CD4-positive, alpha-beta T cell (primary cell): ENCODE measurements at regions not wholly inside any gene's neighbourhood (a gene's known extent, or its start where the extent isn't known, plus 50 kb on each side); places are given as distances from the start of the nearest gene placed in this dataset.

Experiments used
- ATAC-seq: fragments of 200-7000 bp; cut with Tn5 transposase; one replicate; pipeline ENCODE4 v1.10.0; 2022; ENCODE audit warnings: mild to moderate bottlenecking; ENCODE audit not compliant: poor library complexity
- CTCF ChIA-PET: fragments of 350-600 bp; sonication (Branson Sonifier 250); formaldehyde crosslinking; loops from one replicate; lab custom pipeline; 2021; ENCODE audit warnings: antibody characterized with exemption, inconsistent platforms; lab: Charles Lee
- POLR2A ChIA-PET: fragments of 350-600 bp; sonication (Branson Sonifier 250); formaldehyde crosslinking; loops from one replicate; lab custom pipeline; 2021; ENCODE audit warnings: antibody characterized with exemption, inconsistent platforms; lab: Charles Lee
- DNase-seq, 14 experiments: peaks; one replicate each; pipeline ENCODE4 v3.0.0-alpha.2; 2013 to 2020; ENCODE audit warnings: mixed read lengths in 2 of 14
- H3K27ac ChIP-seq, 2 donors: one replicate each; pipeline versions ENCODE4 v1.5.1 to v1.7.0; 2013; ENCODE audit warnings: low read length in 2 of 2, low read depth in 1 of 2, mild to moderate bottlenecking in 1 of 2
- H3K27me3 ChIP-seq, 2 experiments: 1 replicate in 1 of 2; 2 replicates in 1 of 2; pipeline versions ENCODE4 v1.6.1 to v1.7.0; 2013; ENCODE audit warnings: low read length in 2 of 2, control low read depth in 1 of 2, mild to moderate bottlenecking in 1 of 2, moderate library complexity in 1 of 2; ENCODE audit not compliant: insufficient read depth in 2 of 2, control insufficient read depth in 1 of 2
- H3K36me3 ChIP-seq: one replicate; pipeline ENCODE4 v1.6.1; 2013; ENCODE audit warnings: low read length, control low read depth; ENCODE audit not compliant: insufficient read depth
- H3K4me1 ChIP-seq: one replicate; pipeline ENCODE4 v1.6.1; 2013; ENCODE audit warnings: low read length, control low read depth; ENCODE audit not compliant: insufficient read depth
- H3K4me3 ChIP-seq: one replicate; pipeline ENCODE4 v1.5.1; 2013; ENCODE audit warnings: mild to moderate bottlenecking, low read length, moderate library complexity
- H3K9me3 ChIP-seq, 2 experiments: 1 replicate in 1 of 2; 2 replicates in 1 of 2; pipeline versions ENCODE4 v1.6.1 to v1.7.0; 2013; ENCODE audit warnings: low read length in 2 of 2, mild to moderate bottlenecking in 2 of 2, control low read depth in 1 of 2, moderate library complexity in 1 of 2; ENCODE audit not compliant: control insufficient read depth in 1 of 2, insufficient read depth in 1 of 2
- H3K27ac Mint-ChIP-seq: one replicate; pipeline ENCODE4 v1.8.0; 2020; ENCODE audit warnings: mixed read lengths
- H3K27me3 Mint-ChIP-seq: one replicate; pipeline ENCODE4 v1.8.0; 2021; ENCODE audit warnings: mixed read lengths
- H3K36me3 Mint-ChIP-seq: one replicate; pipeline ENCODE4 v1.8.0; 2021; ENCODE audit warnings: low read depth, mixed read lengths
- H3K4me1 Mint-ChIP-seq: one replicate; pipeline ENCODE4 v1.8.0; 2021; ENCODE audit warnings: low read depth, mixed read lengths
- H3K4me3 Mint-ChIP-seq: one replicate; pipeline ENCODE4 v1.8.0; 2020; ENCODE audit warnings: mild to moderate bottlenecking, mixed read lengths
- H3K9me3 Mint-ChIP-seq: one replicate; pipeline ENCODE4 v1.8.0; 2020; ENCODE audit warnings: mixed read lengths
- CTCF ChIP-seq: fragments of 200-600 bp; IDR thresholded peaks from one replicate; pipeline ENCODE4 v1.8.0; 2022; ENCODE audit warnings: antibody characterized with exemption, mild to moderate bottlenecking
- intact Hi-C, 2 experiments: fragments of 100-400 bp; cut with DNase I in 1 of 2; cut with micrococcal nuclease in 1 of 2; formaldehyde crosslinking; loops; one replicate each; pipeline versions ENCODE4 v1.15.1 to v1.9.0; 2023 to 2025; cut with DNase I, micrococcal nuclease

GRCh38 chr2:62347563-62348270, 151.8 kb downstream of the B3GNT2 start:
- TF ChIP-seq CTCF: no peak
- no peak overlapping the region for H3K27ac Mint-ChIP-seq
- Histone ChIP-seq H3K9me3 (peaks cover 5 to 12% of the 10 kb centered on the region in 2 experiments), H3K4me1 (no peaks in the 10 kb centered on the region), H3K36me3 (no peaks in the 10 kb centered on the region), H3K4me3 (no peak overlapping the region), H3K27ac (no peak overlapping the region), H3K27me3 (no peaks in the 10 kb centered on the region)
- no peaks in the 10 kb centered on the region for H3K9me3 Mint-ChIP-seq
- H3K27me3 Mint-ChIP-seq: no peaks in the 10 kb centered on the region
- ATAC-seq: no peak
- no peaks in the 10 kb centered on the region for H3K4me1 Mint-ChIP-seq
- no peak overlapping the region for H3K4me3 Mint-ChIP-seq
- ChIA-PET POLR2A (no interaction called here), CTCF (no interaction called here)
- intact Hi-C loops: no loop called here
- no peak for DNase-seq
- no peaks in the 10 kb centered on the region for H3K36me3 Mint-ChIP-seq

GRCh38 chr2:62344472-62344871, 148.6 kb downstream of the B3GNT2 start:
- no peak overlapping the region for H3K4me3 ChIP-seq
- H3K4me3 Mint-ChIP-seq: no peak overlapping the region
- DNase-seq (no peak), ATAC-seq (no peak)
- intact Hi-C loops: loop anchor here in 1 of 2 experiments (5.0 kb wide), 1 partner anchor 427 kb away; no protein-coding TSS in a partner anchor
- H3K36me3 ChIP-seq: no peaks in the 10 kb centered on the region
- H3K4me1 Mint-ChIP-seq: no peaks in the 10 kb centered on the region
- no peaks in the 10 kb centered on the region for H3K4me1 ChIP-seq
- no peak overlapping the region for H3K27ac Mint-ChIP-seq
- H3K27me3 ChIP-seq: no peaks in the 10 kb centered on the region
- no peak for TF ChIP-seq CTCF
- no peaks in the 10 kb centered on the region for H3K9me3 Mint-ChIP-seq
- CTCF ChIA-PET: no interaction called here
- no peaks in the 10 kb centered on the region for H3K9me3 ChIP-seq
- H3K27ac ChIP-seq: no peak overlapping the region
- no peaks in the 10 kb centered on the region for H3K27me3 Mint-ChIP-seq
- H3K36me3 Mint-ChIP-seq: no peaks in the 10 kb centered on the region
- POLR2A ChIA-PET: no interaction called here

GRCh38 chr2:62343636-62344337, 147.9 kb downstream of the B3GNT2 start:
- H3K4me1 ChIP-seq: no peaks in the 10 kb centered on the region
- CTCF ChIA-PET: no interaction called here

More at GRCh38 chr2:62343636-62344337, 147.9 kb downstream of the B3GNT2 start:
- H3K4me3 Mint-ChIP-seq: no peak overlapping the region
- H3K27ac Mint-ChIP-seq: no peak overlapping the region
- Histone ChIP-seq H3K36me3 (no peaks in the 10 kb centered on the region), H3K27ac (no peak overlapping the region), H3K27me3 (no peaks in the 10 kb centered on the region), H3K9me3 (no peaks in the 10 kb centered on the region), H3K4me3 (no peak overlapping the region)
- H3K36me3 Mint-ChIP-seq: no peaks in the 10 kb centered on the region
- H3K4me1 Mint-ChIP-seq: no peaks in the 10 kb centered on the region
- POLR2A ChIA-PET: no interaction called here
- intact Hi-C loops: loop anchor here in 1 of 2 experiments (5.0 kb wide), 1 partner anchor 426 kb away; no protein-coding TSS in a partner anchor
- no peak for TF ChIP-seq CTCF
- DNase-seq (no peak), ATAC-seq (no peak)
- H3K9me3 Mint-ChIP-seq: no peaks in the 10 kb centered on the region
- no peaks in the 10 kb centered on the region for H3K27me3 Mint-ChIP-seq
